Neural cell (in vitro differentiated cells): ENCODE measurements at regions not wholly inside any gene's neighbourhood (a gene's known extent, or its start where the extent isn't known, plus 50 kb on each side); places are given as distances from the start of the nearest gene placed in this dataset.

Experiments used
- H2AFZ ChIP-seq: fragments of 200-600, 300-800 bp; sonication (generic), shearing (Covaris generic); 2 replicates; pipeline ENCODE4 v1.6.0; 2014; ENCODE audit warnings: low read depth, mild to moderate bottlenecking, antibody characterized with exemption, low read length, moderate library complexity
- H3F3A ChIP-seq: fragments of 200-600 bp; shearing (Covaris generic); 2 replicates; pipeline ENCODE4 v1.6.1; 2016; ENCODE audit warnings: mild to moderate bottlenecking, moderate library complexity, mixed read lengths, antibody characterized with exemption, low read length; ENCODE audit not compliant: insufficient read depth, poor library complexity, severe bottlenecking
- H3K27ac ChIP-seq: fragments of 200-600, 300-800 bp; sonication (generic), shearing (Covaris generic); 2 replicates; pipeline ENCODE4 v1.5.1; 2014; ENCODE audit warnings: mild to moderate bottlenecking, low read length, moderate library complexity
- H3K27me3 ChIP-seq: fragments of 300-800, 200-600 bp; sonication (generic), shearing (Covaris generic); 2 replicates; pipeline ENCODE4 v1.6.0; 2014; ENCODE audit warnings: mild to moderate bottlenecking, low read depth, low read length, moderate library complexity; ENCODE audit not compliant: insufficient read depth
- H3K36me3 ChIP-seq: fragments of 300-800, 200-600 bp; sonication (generic), shearing (Covaris generic); 2 replicates; pipeline ENCODE4 v1.5.1; 2014; ENCODE audit warnings: mild to moderate bottlenecking, antibody characterized with exemption, low read length, moderate library complexity; ENCODE audit not compliant: insufficient read depth
- H3K4me2 ChIP-seq: fragments of 300-800, 200-600 bp; sonication (generic), shearing (Covaris generic); 2 replicates; pipeline ENCODE4 v1.6.0; 2014; ENCODE audit warnings: mild to moderate bottlenecking, low read length
- H3K4me3 ChIP-seq: fragments of 300-800, 200-600 bp; sonication (generic), shearing (Covaris generic); 2 replicates; pipeline ENCODE4 v1.5.1; 2014; ENCODE audit warnings: mild to moderate bottlenecking, low read length, moderate library complexity
- H3K79me2 ChIP-seq: fragments of 200-600 bp; shearing (Covaris generic); replicated peaks from 2 replicates; pipeline ENCODE4 v1.6.0; 2014; ENCODE audit warnings: mild to moderate bottlenecking, low read length, moderate library complexity; ENCODE audit not compliant: insufficient read depth
- H3K9ac ChIP-seq: fragments of 300-800, 200-600 bp; sonication (generic), shearing (Covaris generic); 2 replicates; pipeline ENCODE4 v1.6.1; 2016; ENCODE audit warnings: mild to moderate bottlenecking, low read length, mixed read lengths
- H3K9me2 ChIP-seq: fragments of 200-600 bp; shearing (Covaris generic); 2 replicates; pipeline ENCODE4 v1.6.1; 2016; ENCODE audit warnings: mild to moderate bottlenecking, low read length, mixed read lengths; ENCODE audit not compliant: insufficient read depth
- H3K9me3 ChIP-seq: fragments of 200-600, 300-800 bp; sonication (generic), shearing (Covaris generic); 2 replicates; pipeline ENCODE4 v1.6.1; 2016; ENCODE audit warnings: mild to moderate bottlenecking, mixed run types, low read length, moderate library complexity, mixed read lengths
- H4K20me1 ChIP-seq: fragments of 200-600 bp; shearing (Covaris generic); 2 replicates; pipeline ENCODE4 v1.6.1; 2016; ENCODE audit warnings: mild to moderate bottlenecking, mixed run types; ENCODE audit not compliant: insufficient read depth
- CTCF ChIP-seq: fragments of 450-650 bp; IDR thresholded peaks from 2 replicates; pipeline ENCODE4 v1.5.1; 2014; ENCODE audit warnings: antibody characterized with exemption, mild to moderate bottlenecking, moderate library complexity; ENCODE audit not compliant: poor library complexity, severe bottlenecking
- EP300 ChIP-seq: fragments of 450-650 bp; conservative IDR thresholded peaks from 2 replicates; pipeline ENCODE4 v1.6.1; 2014; ENCODE audit warnings: antibody characterized with exemption, mild to moderate bottlenecking, moderate library complexity; ENCODE audit not compliant: poor library complexity, severe bottlenecking
- EZH2 ChIP-seq: fragments of 200-600, 300-800 bp; shearing (Covaris generic), sonication (generic); IDR thresholded peaks from 2 replicates; pipeline ENCODE4 v1.6.1; 2014; ENCODE audit warnings: antibody characterized with exemption, low read length, borderline replicate concordance, mild to moderate bottlenecking; ENCODE audit not compliant: insufficient read depth, poor library complexity, severe bottlenecking
- MXI1 ChIP-seq: fragments of 450-650 bp; conservative IDR thresholded peaks from 2 replicates; pipeline ENCODE4 v1.6.1; 2014; ENCODE audit warnings: antibody characterized with exemption, mild to moderate bottlenecking; ENCODE audit not compliant: poor library complexity, severe bottlenecking
- POLR2AphosphoS5 ChIP-seq: IDR thresholded peaks from 2 replicates; pipeline ENCODE4 v1.6.1; 2012
- RAD21 ChIP-seq: fragments of 450-650 bp; conservative IDR thresholded peaks from 2 replicates; pipeline ENCODE4 v1.6.1; 2014; ENCODE audit warnings: antibody characterized with exemption, mild to moderate bottlenecking, moderate library complexity
- SMC3 ChIP-seq: fragments of 450-650 bp; conservative IDR thresholded peaks from 2 replicates; pipeline ENCODE4 v1.6.1; 2014; ENCODE audit warnings: antibody characterized with exemption, mild to moderate bottlenecking, moderate library complexity; ENCODE audit not compliant: poor library complexity
- TAF1 ChIP-seq: IDR thresholded peaks from 2 replicates; pipeline ENCODE4 v1.6.1; 2012; ENCODE audit warnings: low read depth
- TF ChIP-seq, protein P1 (sequence below): IDR thresholded peaks from 2 replicates; pipeline ENCODE4 v1.6.1; 2012; ENCODE audit warnings: borderline replicate concordance

DNA sequence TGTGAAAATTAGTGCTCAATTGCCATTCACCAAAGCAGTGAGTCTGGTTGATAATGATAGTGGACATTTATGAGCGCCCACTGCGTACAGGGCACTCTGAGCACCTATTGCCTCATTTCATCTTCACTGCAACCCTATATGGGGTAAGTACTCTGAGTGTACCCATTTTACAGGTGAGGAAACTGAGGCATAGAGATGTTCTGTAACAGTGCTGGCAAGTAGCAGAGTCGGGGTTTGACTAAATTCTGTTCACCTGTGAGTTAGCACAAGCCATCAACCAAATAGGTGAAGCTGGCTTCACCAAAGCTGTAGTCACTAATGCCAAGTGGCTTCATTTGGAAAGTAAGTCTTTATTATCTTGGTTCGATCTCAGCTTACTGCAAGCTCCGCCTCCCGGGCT lies 135.8 kb downstream of the SPAG6 start:
- Histone ChIP-seq H3K9me3 (no peaks in the 10 kb centered on the region), H3K36me3 (no peaks in the 10 kb centered on the region), H3K4me3 (no peak overlapping the region), H2AFZ (no peak overlapping the region), H4K20me1 (no peaks in the 10 kb centered on the region), H3K27me3 (peaks cover 23% of the 10 kb centered on the region), H3K79me2 (no peaks in the 10 kb centered on the region), H3F3A (no peaks in the 10 kb centered on the region), H3K4me2 (no peak overlapping the region), H3K9me2 (no peaks in the 10 kb centered on the region), H3K9ac (no peak overlapping the region), H3K27ac (no peak overlapping the region)
- TF ChIP-seq MXI1 (no peak), RAD21 (no peak), EP300 (no peak), CTCF (no peak), TAF1 (no peak), EZH2 (no peak), SMC3 (no peak), POLR2AphosphoS5 (no peak)
- TF ChIP-seq, protein P1, sequence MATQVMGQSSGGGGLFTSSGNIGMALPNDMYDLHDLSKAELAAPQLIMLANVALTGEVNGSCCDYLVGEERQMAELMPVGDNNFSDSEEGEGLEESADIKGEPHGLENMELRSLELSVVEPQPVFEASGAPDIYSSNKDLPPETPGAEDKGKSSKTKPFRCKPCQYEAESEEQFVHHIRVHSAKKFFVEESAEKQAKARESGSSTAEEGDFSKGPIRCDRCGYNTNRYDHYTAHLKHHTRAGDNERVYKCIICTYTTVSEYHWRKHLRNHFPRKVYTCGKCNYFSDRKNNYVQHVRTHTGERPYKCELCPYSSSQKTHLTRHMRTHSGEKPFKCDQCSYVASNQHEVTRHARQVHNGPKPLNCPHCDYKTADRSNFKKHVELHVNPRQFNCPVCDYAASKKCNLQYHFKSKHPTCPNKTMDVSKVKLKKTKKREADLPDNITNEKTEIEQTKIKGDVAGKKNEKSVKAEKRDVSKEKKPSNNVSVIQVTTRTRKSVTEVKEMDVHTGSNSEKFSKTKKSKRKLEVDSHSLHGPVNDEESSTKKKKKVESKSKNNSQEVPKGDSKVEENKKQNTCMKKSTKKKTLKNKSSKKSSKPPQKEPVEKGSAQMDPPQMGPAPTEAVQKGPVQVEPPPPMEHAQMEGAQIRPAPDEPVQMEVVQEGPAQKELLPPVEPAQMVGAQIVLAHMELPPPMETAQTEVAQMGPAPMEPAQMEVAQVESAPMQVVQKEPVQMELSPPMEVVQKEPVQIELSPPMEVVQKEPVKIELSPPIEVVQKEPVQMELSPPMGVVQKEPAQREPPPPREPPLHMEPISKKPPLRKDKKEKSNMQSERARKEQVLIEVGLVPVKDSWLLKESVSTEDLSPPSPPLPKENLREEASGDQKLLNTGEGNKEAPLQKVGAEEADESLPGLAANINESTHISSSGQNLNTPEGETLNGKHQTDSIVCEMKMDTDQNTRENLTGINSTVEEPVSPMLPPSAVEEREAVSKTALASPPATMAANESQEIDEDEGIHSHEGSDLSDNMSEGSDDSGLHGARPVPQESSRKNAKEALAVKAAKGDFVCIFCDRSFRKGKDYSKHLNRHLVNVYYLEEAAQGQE = no peak

DNA sequence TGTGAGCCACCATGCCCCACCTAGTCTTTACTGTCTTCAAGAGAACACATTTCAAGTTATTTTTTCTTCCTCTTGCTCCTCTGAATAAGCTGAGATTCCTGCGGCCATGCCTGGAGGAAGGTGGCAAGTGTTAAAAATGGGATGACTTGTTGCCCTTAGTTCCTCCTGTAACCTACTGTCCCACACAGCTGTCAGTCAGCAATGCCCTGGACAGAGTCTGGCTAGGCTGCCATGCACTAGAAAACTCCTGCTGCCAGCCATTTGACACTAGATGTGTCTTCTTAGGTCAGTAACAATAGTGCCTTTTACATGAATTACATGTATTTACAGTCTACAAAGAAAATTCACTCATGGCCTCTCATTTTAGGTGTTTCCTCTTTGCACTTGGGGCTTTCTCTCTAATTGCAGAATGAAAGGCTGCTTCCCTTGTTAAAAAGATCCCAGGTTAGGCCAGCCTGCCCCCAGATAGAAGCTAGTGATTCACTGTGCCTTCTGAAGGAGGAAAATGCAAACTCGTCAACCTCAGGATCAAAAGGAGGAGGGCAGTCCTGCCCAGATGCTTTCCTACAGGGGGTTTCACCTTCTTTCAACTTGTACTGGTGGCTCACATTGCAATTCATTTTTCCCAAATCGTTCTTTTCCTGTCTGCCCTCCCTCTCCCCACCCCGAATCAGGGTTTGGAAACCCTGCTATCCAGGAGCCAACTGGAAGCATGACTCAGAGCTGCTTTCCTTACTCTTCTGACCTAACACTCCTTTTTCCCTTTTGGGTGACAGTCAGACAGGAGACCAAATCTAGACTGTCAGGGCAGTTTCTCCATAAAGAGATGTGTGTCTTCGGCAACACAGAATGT lies 136.6 kb downstream of the SPAG6 start:
- H3K4me3 ChIP-seq = no peak overlapping the region
- no peak overlapping the region for H3K27ac ChIP-seq
- peaks cover 15% of the 10 kb centered on the region for H3K27me3 ChIP-seq
- TF ChIP-seq CTCF = no peak
- TF ChIP-seq MXI1 = no peak
- TF ChIP-seq POLR2AphosphoS5 = no peak
- TF ChIP-seq EZH2 = no peak
- TF ChIP-seq, protein P1 = no peak
- no peak for TF ChIP-seq TAF1
- no peak for TF ChIP-seq RAD21
- no peak for TF ChIP-seq EP300
- TF ChIP-seq SMC3 = no peak
- H3K9me3 ChIP-seq = no peaks in the 10 kb centered on the region
- H3K79me2 ChIP-seq = no peaks in the 10 kb centered on the region
- H3F3A ChIP-seq = no peaks in the 10 kb centered on the region
- H4K20me1 ChIP-seq = no peaks in the 10 kb centered on the region
- H3K9ac ChIP-seq = no peak overlapping the region
- no peaks in the 10 kb centered on the region for H3K36me3 ChIP-seq
- no peaks in the 10 kb centered on the region for H3K9me2 ChIP-seq
- H3K4me2 ChIP-seq = no peak overlapping the region
- no peak overlapping the region for H2AFZ ChIP-seq
